Osteoblast (primary cell): ENCODE measurements at regions not wholly inside any gene's neighbourhood (a gene's known extent, or its start where the extent isn't known, plus 50 kb on each side); places are given as distances from the start of the nearest gene placed in this dataset.
A peak's percentile ranks its signal among the peaks of the same experiment; 100 is the strongest.
"Not testable (repeated sequence)": the region's sequence is repeated elsewhere in the genome, so short reads cannot be mapped to it uniquely, and the experiment has no call there.

Experiments
- DNase-seq: peaks from one replicate; pipeline ENCODE4 v3.0.0; 2011; ENCODE audit warnings: low spot score, mixed read lengths; ENCODE audit not compliant: insufficient read length; ENCODE audit errors: missing footprints
- H2AFZ ChIP-seq: 2 replicates; pipeline ENCODE4 v1.6.0; 2011; ENCODE audit warnings: mild to moderate bottlenecking, low read length
- H3K27ac ChIP-seq: 2 replicates; pipeline ENCODE4 v1.5.1; 2011; ENCODE audit warnings: mild to moderate bottlenecking, low read depth, low read length, moderate library complexity
- H3K27me3 ChIP-seq: 2 replicates; pipeline ENCODE4 v1.6.0; 2012; ENCODE audit warnings: mild to moderate bottlenecking, control low read depth, inconsistent platforms, low read length, moderate library complexity; ENCODE audit not compliant: insufficient read depth
- H3K36me3 ChIP-seq: 2 replicates; pipeline ENCODE4 v1.5.1; 2011; ENCODE audit warnings: mild to moderate bottlenecking, low read length, control low read depth, moderate library complexity; ENCODE audit not compliant: insufficient read depth
- H3K4me1 ChIP-seq: 2 replicates; pipeline ENCODE4 v1.5.1; 2011; ENCODE audit warnings: mild to moderate bottlenecking, low read length, control low read depth, moderate library complexity; ENCODE audit not compliant: insufficient read depth
- H3K4me2 ChIP-seq: 2 replicates; pipeline ENCODE4 v1.6.0; 2011; ENCODE audit warnings: mild to moderate bottlenecking, low read length; ENCODE audit not compliant: insufficient read depth
- H3K4me3 ChIP-seq: fragments of 200-600 bp; sonication (generic); 3 replicates; pipeline ENCODE4 v1.5.1; 2012; ENCODE audit warnings: mild to moderate bottlenecking, low read length, inconsistent platforms; ENCODE audit not compliant: insufficient read depth
- H3K79me2 ChIP-seq: 2 replicates; pipeline ENCODE4 v1.6.0; 2012; ENCODE audit warnings: mild to moderate bottlenecking, low read length, control low read depth, inconsistent platforms; ENCODE audit not compliant: insufficient read depth
- H3K9me3 ChIP-seq: 2 replicates; pipeline ENCODE4 v1.5.1; 2011; ENCODE audit warnings: low read depth, low read length, control low read depth
- H4K20me1 ChIP-seq: 2 replicates; pipeline ENCODE4 v1.6.0; 2012; ENCODE audit warnings: mild to moderate bottlenecking, low read length, control low read depth; ENCODE audit not compliant: insufficient read depth
- TF ChIP-seq, protein P1 (sequence below): IDR thresholded peaks from 2 replicates; pipeline ENCODE4 v1.5.1; 2011; ENCODE audit warnings: mild to moderate bottlenecking, low read depth, low read length, moderate library complexity; ENCODE audit errors: extremely low read depth

DNA sequence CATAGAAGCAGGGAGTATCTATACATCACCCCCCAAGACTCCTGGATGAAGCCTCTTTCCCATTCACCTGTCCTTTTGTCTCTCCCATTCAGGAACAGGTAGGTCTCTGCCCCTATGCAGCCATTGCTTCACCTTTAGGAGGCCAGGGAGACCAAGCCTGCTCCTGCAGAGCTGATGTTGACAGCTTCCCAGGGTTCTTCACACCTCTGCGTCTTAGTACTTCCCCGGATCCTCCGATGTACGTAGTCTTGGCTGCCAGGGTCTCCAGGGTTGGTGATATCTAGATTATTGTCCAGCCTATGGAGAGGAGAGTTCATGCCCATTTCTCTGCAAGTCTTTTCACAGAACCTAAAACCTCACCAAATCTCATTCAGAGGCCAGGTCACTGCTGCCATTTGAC, 365.7 kb upstream of the KLF6 start:
- Histone ChIP-seq H3K9me3 (no peaks in the 10 kb centered on the region), H3K4me2 (no peak overlapping the region), H3K27ac (no peak overlapping the region), H4K20me1 (no peaks in the 10 kb centered on the region), H3K27me3 (no peaks in the 10 kb centered on the region), H3K4me3 (no peak overlapping the region), H3K79me2 (no peaks in the 10 kb centered on the region), H2AFZ (no peak overlapping the region), H3K4me1 (no peaks in the 10 kb centered on the region), H3K36me3 (no peaks in the 10 kb centered on the region)
- DNase-seq = no peak
- TF ChIP-seq, protein P1, sequence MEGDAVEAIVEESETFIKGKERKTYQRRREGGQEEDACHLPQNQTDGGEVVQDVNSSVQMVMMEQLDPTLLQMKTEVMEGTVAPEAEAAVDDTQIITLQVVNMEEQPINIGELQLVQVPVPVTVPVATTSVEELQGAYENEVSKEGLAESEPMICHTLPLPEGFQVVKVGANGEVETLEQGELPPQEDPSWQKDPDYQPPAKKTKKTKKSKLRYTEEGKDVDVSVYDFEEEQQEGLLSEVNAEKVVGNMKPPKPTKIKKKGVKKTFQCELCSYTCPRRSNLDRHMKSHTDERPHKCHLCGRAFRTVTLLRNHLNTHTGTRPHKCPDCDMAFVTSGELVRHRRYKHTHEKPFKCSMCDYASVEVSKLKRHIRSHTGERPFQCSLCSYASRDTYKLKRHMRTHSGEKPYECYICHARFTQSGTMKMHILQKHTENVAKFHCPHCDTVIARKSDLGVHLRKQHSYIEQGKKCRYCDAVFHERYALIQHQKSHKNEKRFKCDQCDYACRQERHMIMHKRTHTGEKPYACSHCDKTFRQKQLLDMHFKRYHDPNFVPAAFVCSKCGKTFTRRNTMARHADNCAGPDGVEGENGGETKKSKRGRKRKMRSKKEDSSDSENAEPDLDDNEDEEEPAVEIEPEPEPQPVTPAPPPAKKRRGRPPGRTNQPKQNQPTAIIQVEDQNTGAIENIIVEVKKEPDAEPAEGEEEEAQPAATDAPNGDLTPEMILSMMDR = no peak

DNA sequence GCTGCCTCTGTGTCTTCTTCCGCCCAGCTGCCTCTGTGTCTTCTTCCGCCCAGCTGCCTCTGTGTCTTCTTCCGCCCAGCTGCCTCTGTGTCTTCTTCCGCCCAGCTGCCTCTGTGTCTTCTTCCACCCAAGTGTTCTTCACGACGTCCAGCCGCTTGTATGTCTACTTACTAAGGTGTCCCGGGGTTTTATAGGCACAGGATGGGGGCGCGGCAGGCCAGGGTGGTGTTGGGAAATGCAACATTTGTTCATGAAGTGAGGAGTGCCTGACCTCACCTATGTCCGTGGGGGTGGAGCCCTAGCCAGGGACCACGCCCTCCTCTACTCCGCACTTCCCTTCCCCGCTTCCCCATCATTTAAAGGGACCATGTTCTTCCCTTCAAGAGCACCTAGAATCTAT, 364.5 kb upstream of the KLF6 start:
- not testable (repeated sequence) for H3K4me1 ChIP-seq, H3K27me3 ChIP-seq, DNase-seq, H3K9me3 ChIP-seq, H3K4me3 ChIP-seq, H3K79me2 ChIP-seq, H3K36me3 ChIP-seq, H2AFZ ChIP-seq, H3K4me2 ChIP-seq, H3K27ac ChIP-seq, H4K20me1 ChIP-seq

DNA sequence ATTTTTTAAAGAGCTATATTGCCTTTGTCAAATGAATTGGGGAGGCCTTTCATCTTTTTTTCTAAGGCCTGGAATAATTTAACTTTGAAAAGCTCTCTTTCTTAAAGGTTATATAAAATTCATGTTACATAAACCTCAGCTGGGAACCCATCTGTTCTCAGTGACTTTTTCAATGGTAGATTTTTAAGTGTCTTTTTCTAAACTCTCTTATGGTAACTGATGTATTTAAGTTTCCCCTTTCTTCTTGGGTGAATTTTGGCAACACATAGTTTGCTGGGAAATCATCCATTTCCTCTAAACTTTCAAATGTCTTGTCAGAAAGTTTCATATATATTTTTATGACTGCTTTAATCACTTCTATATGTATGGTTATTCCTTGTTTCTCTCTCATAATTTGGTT, 362.2 kb upstream of the KLF6 start:
- no peak overlapping the region for H3K4me2 ChIP-seq
- no peak overlapping the region for H2AFZ ChIP-seq
- no peak overlapping the region for H3K4me3 ChIP-seq
- no peaks in the 10 kb centered on the region for H3K27me3 ChIP-seq
- TF ChIP-seq, protein P1 = no peak
- H4K20me1 ChIP-seq = no peaks in the 10 kb centered on the region
- no peaks in the 10 kb centered on the region for H3K4me1 ChIP-seq
- no peaks in the 10 kb centered on the region for H3K36me3 ChIP-seq
- H3K79me2 ChIP-seq = no peaks in the 10 kb centered on the region
- no peak overlapping the region for H3K27ac ChIP-seq
- no peak for DNase-seq
- H3K9me3 ChIP-seq = no peaks in the 10 kb centered on the region

DNA sequence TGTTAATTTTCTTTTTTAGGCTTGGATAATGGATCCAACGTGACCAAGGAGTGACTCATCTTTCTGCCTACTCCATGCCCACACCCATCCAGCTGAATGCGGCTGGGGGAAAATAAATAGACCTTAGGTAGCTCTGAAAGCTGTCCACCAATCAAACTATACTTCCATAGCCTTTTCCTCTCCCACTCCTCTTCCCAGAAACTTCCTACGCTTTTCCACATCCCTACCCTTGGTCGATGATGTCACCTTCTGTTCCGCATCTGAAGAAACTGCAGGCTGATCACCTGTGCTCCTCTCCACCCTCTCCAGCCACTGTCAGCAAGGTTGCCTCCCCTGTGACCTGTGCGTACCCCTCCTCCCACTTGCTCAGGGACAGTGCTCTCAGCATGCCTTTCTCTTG, 359.8 kb upstream of the KLF6 start:
- no peaks in the 10 kb centered on the region for H3K4me1 ChIP-seq
- no peaks in the 10 kb centered on the region for H4K20me1 ChIP-seq
- H3K9me3 ChIP-seq = no peaks in the 10 kb centered on the region
- H2AFZ ChIP-seq = no peak overlapping the region
- H3K4me2 ChIP-seq = no peak overlapping the region
- DNase-seq = no peak
- no peaks in the 10 kb centered on the region for H3K36me3 ChIP-seq
- H3K27ac ChIP-seq = no peak overlapping the region
- TF ChIP-seq, protein P1 = no peak
- no peaks in the 10 kb centered on the region for H3K79me2 ChIP-seq
- no peaks in the 10 kb centered on the region for H3K27me3 ChIP-seq
- no peak overlapping the region for H3K4me3 ChIP-seq

DNA sequence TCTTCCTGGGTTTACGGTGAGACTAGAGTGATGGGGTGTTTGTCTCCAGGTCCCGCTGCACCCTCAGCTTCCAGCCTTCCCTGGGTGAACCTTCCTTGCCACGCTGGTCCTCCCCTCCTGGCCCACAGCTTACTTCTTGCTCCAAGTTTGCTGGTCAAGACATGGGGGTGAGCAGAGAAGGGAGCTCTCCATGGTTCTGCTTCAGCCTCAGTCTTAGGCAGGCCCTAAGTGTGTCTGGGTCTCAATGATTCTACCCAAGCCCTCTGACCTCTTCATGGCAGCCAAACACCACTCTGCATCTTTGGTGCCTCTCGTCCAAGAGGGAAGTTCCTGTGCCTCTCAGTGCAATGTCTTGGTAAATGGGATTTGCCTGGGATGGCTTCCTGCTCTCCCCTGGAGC, 356.5 kb upstream of the KLF6 start:
- DNase-seq = peak; percentile 69
- no peaks in the 10 kb centered on the region for H3K4me1 ChIP-seq
- no peaks in the 10 kb centered on the region for H3K27me3 ChIP-seq
- no peaks in the 10 kb centered on the region for H3K36me3 ChIP-seq
- H3K27ac ChIP-seq = no peak overlapping the region
- H3K9me3 ChIP-seq = no peaks in the 10 kb centered on the region
- TF ChIP-seq, protein P1 = no peak
- H4K20me1 ChIP-seq = no peaks in the 10 kb centered on the region
- no peak overlapping the region for H3K4me3 ChIP-seq
- H3K4me2 ChIP-seq = no peak overlapping the region
- H2AFZ ChIP-seq = no peak overlapping the region
- H3K79me2 ChIP-seq = no peaks in the 10 kb centered on the region
